ENCODE measurements at regions not wholly inside any gene's neighbourhood (a gene's known extent, or its start where the extent isn't known, plus 50 kb on each side); places are given as distances from the start of the nearest gene placed in this dataset.

GRCh38 chr13:28587174-28587540 lies 71.8 kb upstream of the POMP start:
- Histone ChIP-seq H3K4me3 (no peak overlapping the region), H3K9me3 (no peaks in the 10 kb centered on the region), H3K27ac (no peak overlapping the region), H3K4me1 (peaks cover 0 to 23% (median 4%) of the 10 kb centered on the region in 6 donors), H3K36me3 (no peaks in the 10 kb centered on the region), H3K27me3 (replicated peaks in 1 of 7) (peaks cover 0 to 11% (median 0%) of the 10 kb centered on the region in 7 donors)
- DNase-seq: no peak
- whole genome bisulfite sequencing, 5 donors: 61 to 78% (median 68%) methylated on average over 2 of the region's 2 CpGs; no CpG with 5 or more reads in 1 of the 5 donors
- TF ChIP-seq POLR2AphosphoS5 (IDR thresholded peaks at IDR 0.05) (no peak), POLR2A (IDR thresholded peaks at IDR 0.05) (no peak)
- TF ChIP-seq, protein P1, sequence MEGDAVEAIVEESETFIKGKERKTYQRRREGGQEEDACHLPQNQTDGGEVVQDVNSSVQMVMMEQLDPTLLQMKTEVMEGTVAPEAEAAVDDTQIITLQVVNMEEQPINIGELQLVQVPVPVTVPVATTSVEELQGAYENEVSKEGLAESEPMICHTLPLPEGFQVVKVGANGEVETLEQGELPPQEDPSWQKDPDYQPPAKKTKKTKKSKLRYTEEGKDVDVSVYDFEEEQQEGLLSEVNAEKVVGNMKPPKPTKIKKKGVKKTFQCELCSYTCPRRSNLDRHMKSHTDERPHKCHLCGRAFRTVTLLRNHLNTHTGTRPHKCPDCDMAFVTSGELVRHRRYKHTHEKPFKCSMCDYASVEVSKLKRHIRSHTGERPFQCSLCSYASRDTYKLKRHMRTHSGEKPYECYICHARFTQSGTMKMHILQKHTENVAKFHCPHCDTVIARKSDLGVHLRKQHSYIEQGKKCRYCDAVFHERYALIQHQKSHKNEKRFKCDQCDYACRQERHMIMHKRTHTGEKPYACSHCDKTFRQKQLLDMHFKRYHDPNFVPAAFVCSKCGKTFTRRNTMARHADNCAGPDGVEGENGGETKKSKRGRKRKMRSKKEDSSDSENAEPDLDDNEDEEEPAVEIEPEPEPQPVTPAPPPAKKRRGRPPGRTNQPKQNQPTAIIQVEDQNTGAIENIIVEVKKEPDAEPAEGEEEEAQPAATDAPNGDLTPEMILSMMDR (IDR thresholded peaks at IDR 0.05 in 8 of 11, conservative IDR thresholded peaks at IDR 0.05 in 3 of 11): no peak
- intact Hi-C loops (cut with DNase I; ENCODE audit: low total_unique reads): no loop called here

- 77 to 85% (median 83%) methylated on average over 6 of the region's 6 CpGs for WGBS, 5 donors
- intact Hi-C loops (cut with DNase I; ENCODE audit: low total_unique reads): no loop called here
- no peak for DNase-seq
- peaks cover 0 to 11% (median 0%) of the 10 kb centered on the region in 7 donors for H3K27me3 ChIP-seq (replicated peaks in 1 of 7)
- no peaks in the 10 kb centered on the region for H3K9me3 ChIP-seq
- H3K4me1 ChIP-seq: peaks cover 0 to 24% (median 5%) of the 10 kb centered on the region in 6 donors
- H3K4me3 ChIP-seq: no peak overlapping the region
- TF ChIP-seq POLR2A (IDR thresholded peaks at IDR 0.05) (no peak), POLR2AphosphoS5 (IDR thresholded peaks at IDR 0.05) (no peak)
- TF ChIP-seq, protein P1 (IDR thresholded peaks at IDR 0.05 in 8 of 11, conservative IDR thresholded peaks at IDR 0.05 in 3 of 11): no peak
- H3K36me3 ChIP-seq: no peaks in the 10 kb centered on the region
- no peak overlapping the region for H3K27ac ChIP-seq
Observed at GRCh38 chr13:28586439-28587173, 72.3 kb upstream of the POMP start.

- 45 to 78% (median 50%) methylated on average over 1 of the region's 1 CpG for WGBS, 5 donors
- Histone ChIP-seq H3K27me3 (replicated peaks in 1 of 7) (peaks cover 0 to 5% (median 0%) of the 10 kb centered on the region in 7 donors), H3K9me3 (no peaks in the 10 kb centered on the region), H3K27ac (no peak overlapping the region), H3K4me3 (no peak overlapping the region), H3K36me3 (no peaks in the 10 kb centered on the region), H3K4me1 (peaks cover 0 to 24% (median 5%) of the 10 kb centered on the region in 6 donors)
- intact Hi-C loops (cut with DNase I; ENCODE audit: low total_unique reads): no loop called here
- TF ChIP-seq, protein P1 (IDR thresholded peaks at IDR 0.05 in 8 of 11, conservative IDR thresholded peaks at IDR 0.05 in 3 of 11): no peak
- TF ChIP-seq POLR2A (IDR thresholded peaks at IDR 0.05): no peak
- no peak for DNase-seq
Observed at GRCh38 chr13:28585561-28585960, 73.4 kb upstream of the POMP start.

GRCh38 chr13:28584873-28585381 lies 74.0 kb upstream of the POMP start:
- H3K27me3 ChIP-seq (replicated peaks in 1 of 7): peaks cover 0 to 5% (median 0%) of the 10 kb centered on the region in 7 donors
- 69 to 85% (median 79%) methylated on average over 4 of the region's 4 CpGs for WGBS, 5 donors

More at GRCh38 chr13:28584873-28585381, 74.0 kb upstream of the POMP start:
- DNase-seq: no peak
- intact Hi-C loops (cut with DNase I; ENCODE audit: low total_unique reads): no loop called here
- Histone ChIP-seq H3K4me3 (no peak overlapping the region), H3K9me3 (no peaks in the 10 kb centered on the region), H3K36me3 (no peaks in the 10 kb centered on the region), H3K4me1 (peaks cover 0 to 24% (median 5%) of the 10 kb centered on the region in 6 donors), H3K27ac (no peak overlapping the region)
- TF ChIP-seq POLR2AphosphoS5 (IDR thresholded peaks at IDR 0.05): no peak

Data from spleen (tissue), 11 donors.